LNCaP clone FGC (cell line): ENCODE measurements at regions not wholly inside any gene's neighbourhood (a gene's known extent, or its start where the extent isn't known, plus 50 kb on each side); places are given as distances from the start of the nearest gene placed in this dataset.

Experiments
- DNase-seq: peaks from one replicate; pipeline ENCODE4 v3.0.0-alpha.2; 2011; ENCODE audit warnings: low read depth
- H3K4me3 ChIP-seq: 2 replicates; pipeline ENCODE4 v1.5.1; 2011; ENCODE audit warnings: mild to moderate bottlenecking, low read depth, low read length, control low read depth
- TF ChIP-seq, protein P1 (sequence below): IDR thresholded peaks from 2 replicates; pipeline ENCODE4 v1.5.1; 2012; ENCODE audit warnings: mild to moderate bottlenecking; ENCODE audit not compliant: control insufficient read depth, insufficient read depth; ENCODE audit errors: extremely low read depth

DNA sequence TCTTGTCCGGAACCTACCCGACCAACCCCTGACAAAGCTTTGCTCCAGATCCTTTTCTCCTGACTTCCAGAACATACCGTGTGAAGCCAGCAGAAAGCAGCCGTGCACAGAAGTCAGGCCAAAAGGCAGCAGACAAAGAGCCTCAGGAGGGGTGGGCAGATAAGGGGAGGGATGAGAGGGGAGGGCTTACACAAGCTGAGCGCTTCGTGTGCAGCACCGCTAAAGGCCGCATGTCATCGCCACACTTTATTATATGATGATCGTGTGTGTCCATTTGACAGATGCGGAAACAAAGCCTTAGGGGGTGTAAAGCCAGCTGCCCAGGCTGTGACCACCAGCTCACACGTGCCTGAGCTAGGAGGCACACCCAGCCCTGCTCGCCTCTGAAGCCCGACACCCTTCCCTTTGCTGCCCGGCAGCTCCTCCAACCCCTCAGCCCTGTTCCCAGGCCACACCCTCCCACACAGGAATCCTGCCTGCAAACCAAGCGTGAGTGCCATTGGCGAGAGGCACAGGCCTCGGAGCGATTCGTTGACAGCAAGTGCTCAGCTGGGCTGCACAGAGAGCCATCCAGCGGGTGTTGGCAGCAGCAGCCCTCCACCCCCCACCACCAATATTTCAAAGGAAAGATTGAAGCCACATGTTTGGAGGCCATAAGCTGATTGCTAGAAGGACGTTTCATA, 170.5 kb upstream of the SMIM23 start:
- DNase-seq: no peak
- TF ChIP-seq, protein P1, sequence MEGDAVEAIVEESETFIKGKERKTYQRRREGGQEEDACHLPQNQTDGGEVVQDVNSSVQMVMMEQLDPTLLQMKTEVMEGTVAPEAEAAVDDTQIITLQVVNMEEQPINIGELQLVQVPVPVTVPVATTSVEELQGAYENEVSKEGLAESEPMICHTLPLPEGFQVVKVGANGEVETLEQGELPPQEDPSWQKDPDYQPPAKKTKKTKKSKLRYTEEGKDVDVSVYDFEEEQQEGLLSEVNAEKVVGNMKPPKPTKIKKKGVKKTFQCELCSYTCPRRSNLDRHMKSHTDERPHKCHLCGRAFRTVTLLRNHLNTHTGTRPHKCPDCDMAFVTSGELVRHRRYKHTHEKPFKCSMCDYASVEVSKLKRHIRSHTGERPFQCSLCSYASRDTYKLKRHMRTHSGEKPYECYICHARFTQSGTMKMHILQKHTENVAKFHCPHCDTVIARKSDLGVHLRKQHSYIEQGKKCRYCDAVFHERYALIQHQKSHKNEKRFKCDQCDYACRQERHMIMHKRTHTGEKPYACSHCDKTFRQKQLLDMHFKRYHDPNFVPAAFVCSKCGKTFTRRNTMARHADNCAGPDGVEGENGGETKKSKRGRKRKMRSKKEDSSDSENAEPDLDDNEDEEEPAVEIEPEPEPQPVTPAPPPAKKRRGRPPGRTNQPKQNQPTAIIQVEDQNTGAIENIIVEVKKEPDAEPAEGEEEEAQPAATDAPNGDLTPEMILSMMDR: no peak

DNA sequence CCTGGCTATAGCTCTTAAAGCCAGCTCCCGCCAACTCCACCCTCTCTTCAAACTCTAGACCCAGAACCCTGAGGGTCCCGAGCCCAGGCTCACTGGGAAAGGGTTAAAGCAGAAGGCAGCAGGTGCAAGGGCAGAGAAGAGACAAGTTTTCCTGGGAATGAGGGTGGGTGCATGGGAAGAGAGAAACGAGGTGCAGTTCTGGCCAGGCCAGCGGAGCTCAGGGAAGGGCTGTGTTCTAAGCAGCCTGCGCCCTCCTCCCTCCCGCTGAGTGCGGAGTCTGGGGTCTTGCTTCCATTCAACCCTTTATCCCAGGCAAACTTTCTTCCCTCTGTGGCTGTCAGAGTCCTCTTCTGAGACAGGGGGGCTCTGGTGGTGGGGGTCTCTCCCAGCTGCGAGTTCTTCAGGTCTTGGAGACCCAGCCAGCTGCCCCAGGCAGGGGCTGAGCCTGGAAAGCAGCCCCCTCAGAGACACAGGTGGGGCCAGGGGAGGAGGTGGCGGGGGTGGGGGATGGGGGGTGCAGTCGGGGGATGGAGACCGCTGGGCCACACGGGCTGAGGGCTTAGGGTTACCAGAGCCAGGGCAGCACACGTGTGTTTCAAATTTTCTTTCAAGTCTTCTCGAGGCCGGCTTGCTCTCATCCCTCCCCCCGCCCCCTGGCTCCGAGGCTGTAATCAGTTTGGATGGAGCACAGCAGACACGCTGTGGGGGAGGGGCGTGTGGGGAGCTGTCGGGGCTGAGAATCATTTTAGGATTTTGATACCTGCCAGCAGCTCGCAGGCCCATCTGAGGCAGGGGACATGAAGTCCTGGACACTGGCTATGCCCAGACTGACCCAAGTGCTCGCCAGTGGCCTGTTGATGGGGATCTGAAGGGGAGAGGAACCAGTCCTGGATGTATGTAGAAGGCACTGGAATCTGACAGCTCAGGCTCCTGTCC, 169.6 kb upstream of the SMIM23 start:
- no peak overlapping the region for H3K4me3 ChIP-seq
- DNase-seq: no peak
- TF ChIP-seq, protein P1: no peak

More for the DNA sequence above, 170.5 kb upstream of the SMIM23 start:
- H3K4me3 ChIP-seq: no peak overlapping the region

DNA sequence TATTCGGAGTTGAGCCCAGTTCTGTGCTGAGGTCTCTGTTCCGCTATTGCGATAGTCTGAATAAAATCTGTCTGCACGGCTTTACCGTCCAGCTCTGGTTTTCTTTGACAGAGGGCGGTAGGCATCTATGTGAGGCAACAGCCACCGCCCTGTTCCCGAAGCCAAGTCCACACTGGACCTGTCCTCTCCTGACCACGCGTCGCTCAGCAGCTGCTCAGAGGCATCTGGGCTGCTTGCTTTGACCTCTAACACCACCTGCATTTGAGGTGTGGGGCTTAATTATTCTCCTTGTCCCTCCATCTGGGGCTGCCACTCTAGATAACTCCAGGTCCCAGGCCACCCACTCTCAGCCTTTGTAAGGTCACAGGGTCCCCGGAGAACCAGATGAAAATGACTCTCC, 168.4 kb upstream of the SMIM23 start:
- TF ChIP-seq, protein P1: no peak
- DNase-seq: no peak
- H3K4me3 ChIP-seq: no peak overlapping the region

DNA sequence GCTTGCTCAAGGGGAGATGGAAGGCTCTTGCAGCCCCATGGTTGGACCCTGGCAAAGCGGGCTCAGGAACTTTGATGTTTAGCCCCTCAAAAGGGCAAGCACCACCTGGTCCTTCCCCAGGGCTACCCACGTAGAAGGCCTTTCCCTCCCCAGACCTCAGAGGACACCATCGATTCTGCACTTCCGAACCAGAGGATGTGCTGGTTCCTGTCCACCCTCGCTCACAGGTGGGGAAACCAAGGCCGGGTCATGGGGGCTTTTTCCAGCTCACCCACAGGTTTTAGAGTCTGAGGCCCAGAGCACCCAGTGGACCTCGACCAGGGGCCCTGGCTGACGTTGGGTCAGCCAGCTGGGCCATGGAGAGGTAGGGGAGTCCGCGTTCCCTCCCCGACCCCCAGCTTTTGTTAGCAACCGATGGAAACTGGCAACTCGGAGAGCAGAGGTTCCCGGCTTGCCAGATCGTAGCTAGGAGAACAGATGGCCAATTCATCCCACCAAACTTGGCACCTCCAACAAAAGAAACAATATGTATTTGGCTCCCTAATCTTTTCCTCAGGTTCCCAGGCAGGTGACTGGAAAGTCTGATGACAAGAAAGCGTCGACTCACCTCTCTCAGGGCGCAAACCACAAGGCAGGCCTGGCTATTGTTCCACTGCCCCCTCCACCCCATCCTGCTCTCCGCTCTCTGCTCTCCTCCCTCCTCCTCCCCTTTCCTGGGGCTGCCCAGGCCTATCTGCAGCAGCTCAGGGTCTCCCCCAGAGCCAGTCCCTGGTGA, 167.6 kb upstream of the SMIM23 start:
- no peak overlapping the region for H3K4me3 ChIP-seq
- TF ChIP-seq, protein P1: no peak
- DNase-seq: no peak

DNA sequence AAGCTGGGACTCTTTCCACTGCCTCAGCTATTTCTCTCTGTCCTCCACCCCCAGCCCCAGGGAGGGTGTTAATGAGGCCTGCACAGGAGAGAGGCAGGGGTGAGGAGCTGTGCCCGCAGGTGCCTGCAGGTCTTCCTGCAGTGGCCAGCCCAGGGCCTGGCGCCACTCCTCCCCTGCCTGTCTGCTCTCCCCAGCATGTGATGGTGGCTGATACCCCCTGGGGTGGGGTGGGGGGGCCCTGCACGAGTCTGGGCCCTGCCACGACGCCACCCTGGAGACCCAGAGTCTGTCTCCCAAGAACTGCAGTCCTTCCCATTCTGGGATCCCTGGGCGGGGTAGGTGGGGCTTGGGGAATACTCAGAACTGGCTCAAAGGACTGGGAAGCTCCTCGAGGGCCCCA, 166.4 kb upstream of the SMIM23 start:
- no peak for DNase-seq
- H3K4me3 ChIP-seq: no peak overlapping the region
- TF ChIP-seq, protein P1: no peak

GRCh38 chr5:171619744-171620143, 165.9 kb upstream of the SMIM23 start:
- TF ChIP-seq, protein P1: no peak
- H3K4me3 ChIP-seq: no peak overlapping the region
- DNase-seq: no peak
